GM23338 (cell line): ENCODE measurements at regions not wholly inside any gene's neighbourhood (a gene's known extent, or its start where the extent isn't known, plus 50 kb on each side); places are given as distances from the start of the nearest gene placed in this dataset.

ENCODE experiments used
- ATAC-seq: fragments of 200-7000 bp; cut with Tn5 transposase; 3 replicates; pipeline ENCODE4 v1.9.1; 2020
- DNase-seq: peaks from one replicate; pipeline ENCODE4 v3.0.0-alpha.2; 2015; ENCODE audit warnings: low spot score
- H2AFZ ChIP-seq: fragments of 200-600 bp; sonication (generic); 2 replicates; pipeline ENCODE4 v1.8.0; 2016; ENCODE audit warnings: antibody characterized with exemption, mild to moderate bottlenecking, moderate library complexity
- H3F3A ChIP-seq: fragments of 200-600 bp; sonication (generic); replicated peaks from 2 replicates; pipeline ENCODE4 v1.8.0; 2017; ENCODE audit warnings: antibody characterized with exemption, mixed run types, low read depth
- H3K27ac ChIP-seq: fragments of 200-600 bp; sonication (generic); 2 replicates; pipeline ENCODE4 v1.6.1; 2016; ENCODE audit warnings: low read depth
- H3K27me3 ChIP-seq: fragments of 200-600 bp; sonication (generic); 2 replicates; pipeline ENCODE4 v1.8.0; 2016; ENCODE audit warnings: mild to moderate bottlenecking, mixed run types, moderate library complexity; ENCODE audit not compliant: insufficient read depth
- H3K36me3 ChIP-seq: fragments of 200-600 bp; sonication (generic); 2 replicates; pipeline ENCODE4 v1.8.0; 2016; ENCODE audit warnings: mild to moderate bottlenecking; ENCODE audit not compliant: insufficient read depth
- H3K4me1 ChIP-seq: fragments of 200-600 bp; sonication (generic); 2 replicates; pipeline ENCODE4 v1.8.0; 2016; ENCODE audit warnings: mild to moderate bottlenecking, moderate library complexity; ENCODE audit not compliant: insufficient read depth
- H3K4me2 ChIP-seq: fragments of 200-600 bp; sonication (generic); 2 replicates; pipeline ENCODE4 v1.7.1; 2017; ENCODE audit warnings: mixed run types
- H3K4me3 ChIP-seq: fragments of 200-600 bp; sonication (generic); 2 replicates; pipeline ENCODE4 v1.6.1; 2016; ENCODE audit warnings: mixed run types
- H3K79me2 ChIP-seq: fragments of 200-600 bp; sonication (generic); replicated peaks from 2 replicates; pipeline ENCODE4 v1.8.0; 2017; ENCODE audit warnings: mild to moderate bottlenecking; ENCODE audit not compliant: insufficient read depth
- H3K9me2 ChIP-seq: fragments of 200-600 bp; sonication (generic); 2 replicates; pipeline ENCODE4 v1.8.0; 2017; ENCODE audit not compliant: insufficient read depth
- H4K20me1 ChIP-seq: fragments of 200-600 bp; sonication (generic); replicated peaks from 2 replicates; pipeline ENCODE4 v1.8.0; 2017; ENCODE audit warnings: mild to moderate bottlenecking; ENCODE audit not compliant: insufficient read depth
- H3K27ac Mint-ChIP-seq: 2 replicates; pipeline ENCODE4 v1.8.0; 2020; ENCODE audit warnings: inconsistent platforms, mild to moderate bottlenecking, moderate library complexity, mixed read lengths
- H3K27me3 Mint-ChIP-seq: 3 replicates; pipeline ENCODE4 v1.8.0; 2022; ENCODE audit warnings: low read depth, mild to moderate bottlenecking, moderate library complexity, mixed read lengths, inconsistent platforms; ENCODE audit not compliant: insufficient read depth, poor library complexity
- H3K36me3 Mint-ChIP-seq: 3 replicates; pipeline ENCODE4 v1.8.0; 2021; ENCODE audit warnings: low read depth, mild to moderate bottlenecking, inconsistent platforms, moderate library complexity, mixed read lengths
- H3K4me1 Mint-ChIP-seq: 3 replicates; pipeline ENCODE4 v1.8.0; 2020; ENCODE audit warnings: mild to moderate bottlenecking, inconsistent platforms, mixed read lengths
- H3K4me3 Mint-ChIP-seq: 3 replicates; pipeline ENCODE4 v1.8.0; 2021; ENCODE audit warnings: moderate library complexity, mild to moderate bottlenecking, inconsistent platforms, mixed read lengths
- H3K9me3 Mint-ChIP-seq: 3 replicates; pipeline ENCODE4 v1.8.0; 2020; ENCODE audit warnings: moderate library complexity, mild to moderate bottlenecking, inconsistent platforms, mixed read lengths
- CREB1 ChIP-seq: fragments of 250-450 bp; sonication (Bioruptor Pico); IDR thresholded peaks from 2 replicates; pipeline ENCODE4 v1.5.0; 2020; ENCODE audit warnings: low read depth, mild to moderate bottlenecking, moderate library complexity
- CTCF ChIP-seq, 2 experiments: fragments of 200-600 bp in 1 of 2; sonication (generic) in 1 of 2; conservative IDR thresholded peaks; 2 replicates each; pipeline versions ENCODE4 v1.5.1 to v1.6.1; 2016 to 2017; ENCODE audit warnings: antibody characterized with exemption in 2 of 2, low read depth in 2 of 2, mild to moderate bottlenecking in 2 of 2, moderate library complexity in 1 of 2
- EZH2 ChIP-seq: fragments of 200-600 bp; sonication (generic); IDR thresholded peaks from one replicate; pipeline ENCODE4 v1.8.0; 2017; ENCODE audit warnings: antibody characterized with exemption, mild to moderate bottlenecking, low read depth; ENCODE audit not compliant: unreplicated experiment
- EZH2phosphoT487 ChIP-seq: fragments of 200-600 bp; sonication (generic); IDR thresholded peaks from one replicate; pipeline ENCODE4 v1.8.1; 2018; ENCODE audit warnings: antibody characterized with exemption; ENCODE audit not compliant: unreplicated experiment
- JUNB ChIP-seq: IDR thresholded peaks from one replicate; pipeline ENCODE4 v1.6.1; 2016; ENCODE audit warnings: antibody characterized with exemption; ENCODE audit not compliant: unreplicated experiment
- NANOG ChIP-seq: IDR thresholded peaks from 2 replicates; pipeline ENCODE4 v1.6.1; 2016; ENCODE audit warnings: antibody characterized with exemption, borderline replicate concordance
- POLR2AphosphoS5 ChIP-seq: IDR thresholded peaks from 2 replicates; pipeline ENCODE4 v1.6.1; 2016; ENCODE audit warnings: antibody characterized with exemption, low read depth
- STAT1 ChIP-seq: IDR thresholded peaks from one replicate; pipeline ENCODE4 v1.6.1; 2016; ENCODE audit warnings: antibody characterized with exemption; ENCODE audit not compliant: unreplicated experiment
- ZNF114 ChIP-seq: fragments of 250-450 bp; sonication (Bioruptor Pico); IDR thresholded peaks from 2 replicates; pipeline ENCODE4 v1.5.0; 2020; ENCODE audit warnings: mild to moderate bottlenecking, moderate library complexity
- ZNF331 ChIP-seq: fragments of 250-450 bp; sonication (Bioruptor Pico); IDR thresholded peaks from 2 replicates; pipeline ENCODE4 v1.5.0; 2020; ENCODE audit warnings: low read depth, mild to moderate bottlenecking, moderate library complexity
- TF ChIP-seq, protein P1 (sequence below): fragments of 250-450 bp; sonication (Bioruptor Pico); IDR thresholded peaks from 2 replicates; pipeline ENCODE4 v1.5.0; 2020; ENCODE audit warnings: mild to moderate bottlenecking, moderate library complexity
- TF ChIP-seq, protein P2 (sequence below): IDR thresholded peaks from one replicate; pipeline ENCODE4 v1.6.1; 2018; ENCODE audit warnings: antibody characterized with exemption; ENCODE audit not compliant: unreplicated experiment
- TF ChIP-seq, protein P3 (sequence below): IDR thresholded peaks from 2 replicates; pipeline ENCODE4 v1.6.1; 2016; ENCODE audit warnings: antibody characterized with exemption

- no peak for TF ChIP-seq NANOG
- no peak for TF ChIP-seq EZH2phosphoT487
- TF ChIP-seq EZH2: no peak
Observed at GRCh38 chr2:62558743-62559142, 52.7 kb upstream of the TMEM17 start (continued).

DNA sequence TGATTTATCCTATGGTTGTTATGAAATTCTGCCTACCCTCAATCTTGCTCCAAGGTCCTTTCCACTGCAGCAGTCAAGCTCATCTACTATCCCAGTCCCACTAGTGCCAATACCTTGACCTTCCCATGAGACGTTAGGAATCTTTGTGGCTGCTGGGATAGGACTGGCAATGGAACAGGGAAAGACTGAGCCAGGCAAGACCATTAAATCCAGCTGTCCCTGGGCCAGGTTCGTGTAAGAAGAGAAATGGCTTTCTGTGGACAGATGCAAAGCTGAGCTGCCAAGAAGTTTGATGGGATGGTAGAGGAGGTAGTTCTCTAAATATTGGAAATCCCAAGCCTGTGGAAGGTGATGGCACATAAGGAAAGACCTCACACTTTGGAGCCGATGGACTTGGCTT lies 50.1 kb upstream of the TMEM17 start:
- H3K4me2 ChIP-seq: no peak overlapping the region
- TF ChIP-seq NANOG (no peak), ZNF331 (CRISPR knock-in tag) (no peak), EZH2phosphoT487 (no peak), EZH2 (no peak), STAT1 (no peak), CREB1 (CRISPR knock-in tag) (no peak), POLR2AphosphoS5 (no peak), ZNF114 (CRISPR knock-in tag) (no peak), CTCF (conservative IDR thresholded peaks at IDR 0.05; ENCODE audit: low read depth in 2 of 2) (no peak), JUNB (no peak)
- TF ChIP-seq, protein P1, sequence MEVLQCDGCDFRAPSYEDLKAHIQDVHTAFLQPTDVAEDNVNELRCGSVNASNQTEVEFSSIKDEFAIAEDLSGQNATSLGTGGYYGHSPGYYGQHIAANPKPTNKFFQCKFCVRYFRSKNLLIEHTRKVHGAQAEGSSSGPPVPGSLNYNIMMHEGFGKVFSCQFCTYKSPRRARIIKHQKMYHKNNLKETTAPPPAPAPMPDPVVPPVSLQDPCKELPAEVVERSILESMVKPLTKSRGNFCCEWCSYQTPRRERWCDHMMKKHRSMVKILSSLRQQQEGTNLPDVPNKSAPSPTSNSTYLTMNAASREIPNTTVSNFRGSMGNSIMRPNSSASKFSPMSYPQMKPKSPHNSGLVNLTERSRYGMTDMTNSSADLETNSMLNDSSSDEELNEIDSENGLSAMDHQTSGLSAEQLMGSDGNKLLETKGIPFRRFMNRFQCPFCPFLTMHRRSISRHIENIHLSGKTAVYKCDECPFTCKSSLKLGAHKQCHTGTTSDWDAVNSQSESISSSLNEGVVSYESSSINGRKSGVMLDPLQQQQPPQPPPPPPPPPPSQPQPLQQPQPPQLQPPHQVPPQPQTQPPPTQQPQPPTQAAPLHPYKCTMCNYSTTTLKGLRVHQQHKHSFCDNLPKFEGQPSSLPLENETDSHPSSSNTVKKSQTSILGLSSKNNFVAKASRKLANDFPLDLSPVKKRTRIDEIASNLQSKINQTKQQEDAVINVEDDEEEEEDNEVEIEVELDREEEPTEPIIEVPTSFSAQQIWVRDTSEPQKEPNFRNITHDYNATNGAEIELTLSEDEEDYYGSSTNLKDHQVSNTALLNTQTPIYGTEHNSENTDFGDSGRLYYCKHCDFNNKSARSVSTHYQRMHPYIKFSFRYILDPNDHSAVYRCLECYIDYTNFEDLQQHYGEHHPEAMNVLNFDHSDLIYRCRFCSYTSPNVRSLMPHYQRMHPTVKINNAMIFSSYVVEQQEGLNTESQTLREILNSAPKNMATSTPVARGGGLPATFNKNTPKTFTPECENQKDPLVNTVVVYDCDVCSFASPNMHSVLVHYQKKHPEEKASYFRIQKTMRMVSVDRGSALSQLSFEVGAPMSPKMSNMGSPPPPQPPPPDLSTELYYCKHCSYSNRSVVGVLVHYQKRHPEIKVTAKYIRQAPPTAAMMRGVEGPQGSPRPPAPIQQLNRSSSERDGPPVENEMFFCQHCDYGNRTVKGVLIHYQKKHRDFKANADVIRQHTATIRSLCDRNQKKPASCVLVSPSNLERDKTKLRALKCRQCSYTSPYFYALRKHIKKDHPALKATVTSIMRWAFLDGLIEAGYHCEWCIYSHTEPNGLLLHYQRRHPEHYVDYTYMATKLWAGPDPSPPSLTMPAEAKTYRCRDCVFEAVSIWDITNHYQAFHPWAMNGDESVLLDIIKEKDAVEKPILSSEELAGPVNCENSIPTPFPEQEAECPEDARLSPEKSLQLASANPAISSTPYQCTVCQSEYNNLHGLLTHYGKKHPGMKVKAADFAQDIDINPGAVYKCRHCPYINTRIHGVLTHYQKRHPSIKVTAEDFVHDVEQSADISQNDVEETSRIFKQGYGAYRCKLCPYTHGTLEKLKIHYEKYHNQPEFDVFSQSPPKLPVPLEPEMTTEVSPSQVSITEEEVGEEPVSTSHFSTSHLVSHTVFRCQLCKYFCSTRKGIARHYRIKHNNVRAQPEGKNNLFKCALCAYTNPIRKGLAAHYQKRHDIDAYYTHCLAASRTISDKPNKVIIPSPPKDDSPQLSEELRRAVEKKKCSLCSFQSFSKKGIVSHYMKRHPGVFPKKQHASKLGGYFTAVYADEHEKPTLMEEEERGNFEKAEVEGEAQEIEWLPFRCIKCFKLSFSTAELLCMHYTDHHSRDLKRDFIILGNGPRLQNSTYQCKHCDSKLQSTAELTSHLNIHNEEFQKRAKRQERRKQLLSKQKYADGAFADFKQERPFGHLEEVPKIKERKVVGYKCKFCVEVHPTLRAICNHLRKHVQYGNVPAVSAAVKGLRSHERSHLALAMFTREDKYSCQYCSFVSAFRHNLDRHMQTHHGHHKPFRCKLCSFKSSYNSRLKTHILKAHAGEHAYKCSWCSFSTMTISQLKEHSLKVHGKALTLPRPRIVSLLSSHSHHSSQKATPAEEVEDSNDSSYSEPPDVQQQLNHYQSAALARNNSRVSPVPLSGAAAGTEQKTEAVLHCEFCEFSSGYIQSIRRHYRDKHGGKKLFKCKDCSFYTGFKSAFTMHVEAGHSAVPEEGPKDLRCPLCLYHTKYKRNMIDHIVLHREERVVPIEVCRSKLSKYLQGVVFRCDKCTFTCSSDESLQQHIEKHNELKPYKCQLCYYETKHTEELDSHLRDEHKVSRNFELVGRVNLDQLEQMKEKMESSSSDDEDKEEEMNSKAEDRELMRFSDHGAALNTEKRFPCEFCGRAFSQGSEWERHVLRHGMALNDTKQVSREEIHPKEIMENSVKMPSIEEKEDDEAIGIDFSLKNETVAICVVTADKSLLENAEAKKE (CRISPR knock-in tag): no peak
- TF ChIP-seq, protein P2, sequence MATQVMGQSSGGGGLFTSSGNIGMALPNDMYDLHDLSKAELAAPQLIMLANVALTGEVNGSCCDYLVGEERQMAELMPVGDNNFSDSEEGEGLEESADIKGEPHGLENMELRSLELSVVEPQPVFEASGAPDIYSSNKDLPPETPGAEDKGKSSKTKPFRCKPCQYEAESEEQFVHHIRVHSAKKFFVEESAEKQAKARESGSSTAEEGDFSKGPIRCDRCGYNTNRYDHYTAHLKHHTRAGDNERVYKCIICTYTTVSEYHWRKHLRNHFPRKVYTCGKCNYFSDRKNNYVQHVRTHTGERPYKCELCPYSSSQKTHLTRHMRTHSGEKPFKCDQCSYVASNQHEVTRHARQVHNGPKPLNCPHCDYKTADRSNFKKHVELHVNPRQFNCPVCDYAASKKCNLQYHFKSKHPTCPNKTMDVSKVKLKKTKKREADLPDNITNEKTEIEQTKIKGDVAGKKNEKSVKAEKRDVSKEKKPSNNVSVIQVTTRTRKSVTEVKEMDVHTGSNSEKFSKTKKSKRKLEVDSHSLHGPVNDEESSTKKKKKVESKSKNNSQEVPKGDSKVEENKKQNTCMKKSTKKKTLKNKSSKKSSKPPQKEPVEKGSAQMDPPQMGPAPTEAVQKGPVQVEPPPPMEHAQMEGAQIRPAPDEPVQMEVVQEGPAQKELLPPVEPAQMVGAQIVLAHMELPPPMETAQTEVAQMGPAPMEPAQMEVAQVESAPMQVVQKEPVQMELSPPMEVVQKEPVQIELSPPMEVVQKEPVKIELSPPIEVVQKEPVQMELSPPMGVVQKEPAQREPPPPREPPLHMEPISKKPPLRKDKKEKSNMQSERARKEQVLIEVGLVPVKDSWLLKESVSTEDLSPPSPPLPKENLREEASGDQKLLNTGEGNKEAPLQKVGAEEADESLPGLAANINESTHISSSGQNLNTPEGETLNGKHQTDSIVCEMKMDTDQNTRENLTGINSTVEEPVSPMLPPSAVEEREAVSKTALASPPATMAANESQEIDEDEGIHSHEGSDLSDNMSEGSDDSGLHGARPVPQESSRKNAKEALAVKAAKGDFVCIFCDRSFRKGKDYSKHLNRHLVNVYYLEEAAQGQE: no peak
- TF ChIP-seq, protein P3, sequence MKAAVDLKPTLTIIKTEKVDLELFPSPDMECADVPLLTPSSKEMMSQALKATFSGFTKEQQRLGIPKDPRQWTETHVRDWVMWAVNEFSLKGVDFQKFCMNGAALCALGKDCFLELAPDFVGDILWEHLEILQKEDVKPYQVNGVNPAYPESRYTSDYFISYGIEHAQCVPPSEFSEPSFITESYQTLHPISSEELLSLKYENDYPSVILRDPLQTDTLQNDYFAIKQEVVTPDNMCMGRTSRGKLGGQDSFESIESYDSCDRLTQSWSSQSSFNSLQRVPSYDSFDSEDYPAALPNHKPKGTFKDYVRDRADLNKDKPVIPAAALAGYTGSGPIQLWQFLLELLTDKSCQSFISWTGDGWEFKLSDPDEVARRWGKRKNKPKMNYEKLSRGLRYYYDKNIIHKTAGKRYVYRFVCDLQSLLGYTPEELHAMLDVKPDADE: no peak
- H4K20me1 ChIP-seq: no peaks in the 10 kb centered on the region
- DNase-seq: no peak
- H3F3A ChIP-seq: no peaks in the 10 kb centered on the region
- peaks cover 9% of the 10 kb centered on the region; the same call in 1 of the 2 replicates for H3K9me2 ChIP-seq
- H3K4me1 ChIP-seq: no peaks in the 10 kb centered on the region
- H2AFZ ChIP-seq: no peak overlapping the region
- H3K27ac ChIP-seq: no peak overlapping the region
- no peaks in the 10 kb centered on the region for H3K9me3 Mint-ChIP-seq
- no peak overlapping the region for H3K4me3 ChIP-seq
- no peaks in the 10 kb centered on the region for H3K79me2 ChIP-seq
- no peaks in the 10 kb centered on the region for H3K36me3 ChIP-seq
- no peaks in the 10 kb centered on the region for H3K27me3 ChIP-seq
- ATAC-seq: no peak
- H3K27me3 Mint-ChIP-seq: no peaks in the 10 kb centered on the region
- no peaks in the 10 kb centered on the region for H3K4me1 Mint-ChIP-seq
- no peak overlapping the region for H3K4me3 Mint-ChIP-seq
- no peak overlapping the region for H3K27ac Mint-ChIP-seq
- no peaks in the 10 kb centered on the region for H3K36me3 Mint-ChIP-seq
